ENCODE measurements at regions not wholly inside any gene's neighbourhood (a gene's known extent, or its start where the extent isn't known, plus 50 kb on each side); places are given as distances from the start of the nearest gene placed in this dataset.
A peak's percentile ranks its signal among the peaks of the same experiment; 100 is the strongest.

- no peak for DNase-seq (ENCODE audit: low spot score)
These were observed 54.9 kb downstream of the KLHDC7A start for GRCh38 chr1:18535391-18536210.

GRCh38 chr1:18536356-18536755 lies 55.6 kb downstream of the KLHDC7A start:
- no peak for DNase-seq (ENCODE audit: low spot score)

GRCh38 chr1:18536915-18537314 lies 56.2 kb downstream of the KLHDC7A start:
- DNase-seq (ENCODE audit: low spot score) = no peak

GRCh38 chr1:18537386-18538306 lies 56.9 kb downstream of the KLHDC7A start:
- DNase-seq (ENCODE audit: low spot score) = no peak

GRCh38 chr1:18539171-18539570 lies 58.4 kb downstream of the KLHDC7A start:
- DNase-seq (ENCODE audit: low spot score) = no peak

- no peak for DNase-seq (ENCODE audit: low spot score)
These were observed 59.5 kb downstream of the KLHDC7A start for GRCh38 chr1:18540136-18540765.

GRCh38 chr1:18541046-18541795 lies 60.5 kb downstream of the KLHDC7A start:
- no peak for DNase-seq (ENCODE audit: low spot score)

- no peak for DNase-seq (ENCODE audit: low spot score)
These were observed 61.6 kb downstream of the KLHDC7A start for GRCh38 chr1:18542351-18542750.

- DNase-seq (ENCODE audit: low spot score) = no peak
These were observed 65.3 kb downstream of the KLHDC7A start for GRCh38 chr1:18546026-18546425.

GRCh38 chr1:18547460-18547859 lies 66.7 kb downstream of the KLHDC7A start:
- no peak for DNase-seq (ENCODE audit: low spot score)

GRCh38 chr1:18548643-18549042 lies 67.9 kb downstream of the KLHDC7A start:
- DNase-seq (ENCODE audit: low spot score) = no peak

GRCh38 chr1:18549106-18549505 lies 68.4 kb downstream of the KLHDC7A start:
- DNase-seq (ENCODE audit: low spot score) = no peak

GRCh38 chr1:18549906-18550305 lies 69.2 kb downstream of the KLHDC7A start:
- no peak for DNase-seq (ENCODE audit: low spot score)

GRCh38 chr1:18552631-18553030 lies 71.9 kb downstream of the KLHDC7A start:
- DNase-seq (ENCODE audit: low spot score) = no peak

GRCh38 chr1:18553388-18553787 lies 72.7 kb downstream of the KLHDC7A start:
- no peak for DNase-seq (ENCODE audit: low spot score)

- DNase-seq (ENCODE audit: low spot score) = no peak
These were observed 73.4 kb downstream of the KLHDC7A start for GRCh38 chr1:18554099-18554498.

GRCh38 chr1:18554597-18554996 lies 73.9 kb downstream of the KLHDC7A start:
- no peak for DNase-seq (ENCODE audit: low spot score)

GRCh38 chr1:18555036-18555435 lies 74.3 kb downstream of the KLHDC7A start:
- no peak for DNase-seq (ENCODE audit: low spot score)

GRCh38 chr1:18556364-18556763 lies 74.3 kb upstream of the PAX7 start:
- no peak for DNase-seq (ENCODE audit: low spot score)

- peak; percentile 47 for DNase-seq (ENCODE audit: low spot score)
These were observed 72.8 kb upstream of the PAX7 start for GRCh38 chr1:18557621-18558465.

GRCh38 chr1:18560692-18561091 lies 70.0 kb upstream of the PAX7 start:
- no peak for DNase-seq (ENCODE audit: low spot score)
